SK-N-SH treated with all-trans-retinoic acid at 6 μM for 48 hours (cell line): ENCODE measurements at regions not wholly inside any gene's neighbourhood (a gene's known extent, or its start where the extent isn't known, plus 50 kb on each side); places are given as distances from the start of the nearest gene placed in this dataset.

Experiments used
- ATAC-seq: fragments of 200-7000 bp; cut with Tn5 transposase; 3 replicates; pipeline ENCODE4 v1.9.1; 2020; ENCODE audit warnings: mild to moderate bottlenecking, moderate library complexity
- ARNTL ChIP-seq: fragments of 450-650 bp; formaldehyde crosslinking; IDR thresholded peaks from 2 replicates; pipeline ENCODE4 v1.5.0; 2020; ENCODE audit warnings: low read depth, mild to moderate bottlenecking, moderate library complexity, borderline replicate concordance
- BACH2 ChIP-seq: fragments of 250-450 bp; sonication (Bioruptor Pico); IDR thresholded peaks from 2 replicates; pipeline ENCODE4 v1.9.0; 2021; ENCODE audit warnings: mild to moderate bottlenecking, borderline replicate concordance
- CSDC2 ChIP-seq: fragments of 250-450 bp; sonication (Bioruptor Pico); IDR thresholded peaks from 2 replicates; pipeline ENCODE4 v1.5.0; 2020; ENCODE audit warnings: mild to moderate bottlenecking, moderate library complexity
- ESRRG ChIP-seq: fragments of 250-450 bp; sonication (Bioruptor Pico); IDR thresholded peaks from 2 replicates; pipeline ENCODE4 v1.6.1; 2021; ENCODE audit warnings: mild to moderate bottlenecking
- GLIS3 ChIP-seq: fragments of 250-450 bp; sonication (Bioruptor Pico); IDR thresholded peaks from 2 replicates; pipeline ENCODE4 v1.5.0; 2020; ENCODE audit warnings: mild to moderate bottlenecking, moderate library complexity
- ISL1 ChIP-seq: fragments of 250-450 bp; sonication (Bioruptor Pico); IDR thresholded peaks from 2 replicates; pipeline ENCODE4 v2.1.2; 2022; ENCODE audit warnings: mild to moderate bottlenecking, moderate library complexity
- OSR1 ChIP-seq: fragments of 250-450 bp; sonication (Bioruptor Pico); IDR thresholded peaks from 2 replicates; pipeline ENCODE4 v1.8.0; 2022; ENCODE audit warnings: moderate library complexity, mild to moderate bottlenecking, inconsistent platforms
- RARB ChIP-seq: fragments of 250-450 bp; sonication (Bioruptor Pico); IDR thresholded peaks from 2 replicates; pipeline ENCODE4 v1.8.0; 2021; ENCODE audit warnings: mild to moderate bottlenecking, moderate library complexity
- SNAI2 ChIP-seq: fragments of 250-450 bp; sonication (Bioruptor Pico); IDR thresholded peaks from 2 replicates; pipeline ENCODE4 v1.5.0; 2020; ENCODE audit warnings: mild to moderate bottlenecking, moderate library complexity
- TCF4 ChIP-seq: fragments of 250-450 bp; sonication (Bioruptor Pico); IDR thresholded peaks from 2 replicates; pipeline ENCODE4 v1.8.0; 2021; ENCODE audit warnings: mild to moderate bottlenecking, moderate library complexity, borderline replicate concordance
- TOX ChIP-seq: fragments of 250-450 bp; sonication (Bioruptor Pico); IDR thresholded peaks from 2 replicates; pipeline ENCODE4 v1.8.0; 2021; ENCODE audit warnings: mild to moderate bottlenecking, moderate library complexity, borderline replicate concordance
- ZC3H10 ChIP-seq: fragments of 250-450 bp; sonication (Bioruptor Pico); IDR thresholded peaks from 2 replicates; pipeline ENCODE4 v1.5.1; 2021; ENCODE audit warnings: mild to moderate bottlenecking, moderate library complexity
- ZFP3 ChIP-seq: fragments of 250-450 bp; sonication (Bioruptor Pico); IDR thresholded peaks from 2 replicates; pipeline ENCODE4 v1.5.0; 2020; ENCODE audit warnings: mild to moderate bottlenecking, moderate library complexity
- ZNF565 ChIP-seq: fragments of 450-650 bp; formaldehyde crosslinking; conservative IDR thresholded peaks from 2 replicates; pipeline ENCODE4 v1.5.0; 2020; ENCODE audit warnings: low read depth, mild to moderate bottlenecking, moderate library complexity
- ZNF8 ChIP-seq: fragments of 450-650 bp; formaldehyde crosslinking; IDR thresholded peaks from 2 replicates; pipeline ENCODE4 v1.5.0; 2020; ENCODE audit warnings: mild to moderate bottlenecking, moderate library complexity
- TF ChIP-seq, protein P1 (sequence below): fragments of 250-450 bp; sonication (Bioruptor Pico); IDR thresholded peaks from 2 replicates; pipeline ENCODE4 v1.5.1; 2021; ENCODE audit warnings: mild to moderate bottlenecking, moderate library complexity
- TF ChIP-seq, protein P2 (sequence below): fragments of 250-450 bp; sonication (Bioruptor Pico); IDR thresholded peaks from 2 replicates; pipeline ENCODE4 v1.8.0; 2021; ENCODE audit warnings: low read depth, mild to moderate bottlenecking, moderate library complexity, borderline replicate concordance
- TF ChIP-seq, protein P3 (sequence below): fragments of 250-450 bp; sonication (Bioruptor Pico); IDR thresholded peaks from 2 replicates; pipeline ENCODE4 v1.5.0; 2020; ENCODE audit warnings: mild to moderate bottlenecking, moderate library complexity
- TF ChIP-seq, protein P4 (sequence below): fragments of 250-450 bp; sonication (Bioruptor Pico); IDR thresholded peaks from 2 replicates; pipeline ENCODE4 v1.5.1; 2020; ENCODE audit warnings: low read depth, mild to moderate bottlenecking, moderate library complexity
- TF ChIP-seq, protein P5 (sequence below): fragments of 250-450 bp; sonication (Bioruptor Pico); IDR thresholded peaks from 2 replicates; pipeline ENCODE4 v1.8.0; 2020; ENCODE audit warnings: mild to moderate bottlenecking, moderate library complexity, borderline replicate concordance

DNA sequence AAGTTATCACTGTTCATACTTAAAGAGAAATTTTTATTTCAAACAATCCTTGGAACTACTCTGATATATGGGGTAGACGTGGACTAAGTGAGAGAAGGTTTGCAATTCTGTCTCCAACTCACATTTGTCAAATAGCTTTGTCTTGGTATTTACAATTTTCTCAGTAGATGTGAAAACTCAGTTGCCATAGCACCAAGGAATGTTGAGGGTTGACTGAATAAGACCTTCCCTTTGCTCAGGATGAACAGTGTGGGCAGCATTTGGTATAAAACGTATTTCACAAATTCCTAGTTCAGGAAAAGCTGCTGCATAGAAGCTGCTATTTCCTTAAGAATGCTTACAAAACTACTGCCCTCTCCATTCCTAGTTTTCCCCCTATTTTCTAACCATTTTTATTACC lies 399.5 kb downstream of the NKX6-1 start:
- TF ChIP-seq GLIS3 (CRISPR knock-in tag) (no peak), ZFP3 (CRISPR knock-in tag) (no peak), TCF4 (CRISPR knock-in tag) (no peak), BACH2 (no peak)
- TF ChIP-seq, protein P1, sequence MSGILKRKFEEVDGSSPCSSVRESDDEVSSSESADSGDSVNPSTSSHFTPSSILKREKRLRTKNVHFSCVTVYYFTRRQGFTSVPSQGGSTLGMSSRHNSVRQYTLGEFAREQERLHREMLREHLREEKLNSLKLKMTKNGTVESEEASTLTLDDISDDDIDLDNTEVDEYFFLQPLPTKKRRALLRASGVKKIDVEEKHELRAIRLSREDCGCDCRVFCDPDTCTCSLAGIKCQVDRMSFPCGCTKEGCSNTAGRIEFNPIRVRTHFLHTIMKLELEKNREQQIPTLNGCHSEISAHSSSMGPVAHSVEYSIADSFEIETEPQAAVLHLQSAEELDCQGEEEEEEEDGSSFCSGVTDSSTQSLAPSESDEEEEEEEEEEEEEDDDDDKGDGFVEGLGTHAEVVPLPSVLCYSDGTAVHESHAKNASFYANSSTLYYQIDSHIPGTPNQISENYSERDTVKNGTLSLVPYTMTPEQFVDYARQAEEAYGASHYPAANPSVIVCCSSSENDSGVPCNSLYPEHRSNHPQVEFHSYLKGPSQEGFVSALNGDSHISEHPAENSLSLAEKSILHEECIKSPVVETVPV (CRISPR knock-in tag), result no peak
- TF ChIP-seq, all 23 proteins: peak for 0
- ATAC-seq, result no peak

DNA sequence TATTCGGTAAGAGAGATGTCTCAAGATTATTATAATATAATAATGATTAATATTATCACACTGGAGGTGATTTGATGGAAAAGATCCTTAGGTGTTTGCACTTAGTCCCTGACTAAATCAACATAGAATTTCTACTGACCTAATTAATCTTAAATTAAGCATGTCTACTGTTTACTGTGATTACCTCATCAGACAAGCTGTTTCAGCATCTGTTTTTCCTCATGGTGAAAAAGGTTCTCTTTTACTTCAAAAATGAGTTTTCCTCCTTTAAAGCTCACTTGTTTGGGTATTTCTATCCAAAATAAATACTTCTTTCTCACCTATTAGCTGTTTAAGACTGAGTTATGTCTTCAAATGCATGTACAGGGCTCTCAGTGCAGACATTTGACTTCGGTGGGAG lies 407.8 kb downstream of the NKX6-1 start:
- TF ChIP-seq RARB (CRISPR knock-in tag) (no peak), SNAI2 (CRISPR knock-in tag) (no peak), ZNF8 (CRISPR knock-in tag) (no peak), ARNTL (CRISPR knock-in tag) (no peak), ESRRG (CRISPR knock-in tag) (no peak), TOX (CRISPR knock-in tag) (no peak), ZC3H10 (CRISPR knock-in tag) (no peak), OSR1 (CRISPR knock-in tag) (no peak), ZFP3 (CRISPR knock-in tag) (no peak), GLIS3 (CRISPR knock-in tag) (no peak), CSDC2 (no peak), BACH2 (no peak)
- no peak for ATAC-seq

DNA sequence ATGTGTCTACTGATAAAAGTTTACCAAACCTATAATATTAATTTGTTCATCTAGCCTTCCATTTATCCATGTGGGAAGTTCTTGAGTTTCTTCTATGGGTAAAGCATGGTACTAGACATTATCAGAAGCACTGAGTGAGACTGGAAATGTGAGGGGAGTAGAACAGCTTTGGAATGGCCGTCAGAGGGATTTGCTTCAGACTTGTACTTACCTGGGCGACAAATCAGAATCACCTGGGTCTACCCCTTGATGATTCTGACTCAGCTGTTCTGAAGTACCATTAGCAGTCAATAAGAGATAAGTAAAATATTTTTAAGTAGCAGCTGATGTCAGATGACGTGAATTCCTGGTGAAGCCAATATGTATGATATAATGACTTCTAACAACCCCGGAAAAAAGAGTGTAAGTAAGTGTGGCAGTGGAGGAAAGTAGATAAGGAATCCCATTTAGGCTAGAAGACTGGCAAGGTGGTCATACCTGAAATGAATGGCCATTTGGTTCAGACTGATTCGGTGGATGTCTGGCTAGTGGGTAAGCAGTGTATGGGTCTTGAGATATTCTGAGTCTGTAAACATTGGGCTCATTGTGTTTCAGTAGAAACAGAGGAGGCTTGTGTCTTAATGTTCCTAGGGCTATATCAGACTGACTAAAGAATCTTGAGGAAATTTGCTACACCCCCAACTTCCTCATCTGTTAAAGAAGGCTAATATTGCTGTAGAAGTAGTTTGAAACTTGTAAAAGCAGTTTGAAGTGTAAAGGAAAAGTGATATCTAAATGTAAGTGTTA lies 409.2 kb downstream of the NKX6-1 start:
- TF ChIP-seq ARNTL (CRISPR knock-in tag), result no peak
- TF ChIP-seq OSR1 (CRISPR knock-in tag), result no peak
- ATAC-seq, result no peak

DNA sequence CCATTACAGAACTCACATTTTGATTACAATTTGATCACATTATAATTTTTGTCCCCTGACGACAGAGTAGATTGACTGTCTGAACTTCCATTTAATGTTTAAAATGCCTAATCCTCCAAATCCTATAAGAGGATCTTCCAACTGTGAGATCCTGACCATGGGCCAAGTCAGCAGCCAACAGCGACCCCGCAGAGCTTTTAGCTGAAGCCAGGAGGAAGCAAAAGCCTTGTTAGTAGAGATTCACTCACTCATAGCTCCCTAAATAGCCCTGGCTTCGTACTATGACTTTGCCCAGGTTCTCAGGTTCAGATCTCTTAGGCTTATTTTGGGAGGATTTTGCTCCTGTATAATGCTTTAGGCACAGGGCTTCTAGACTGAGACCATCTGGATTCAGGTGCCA lies 413.1 kb downstream of the NKX6-1 start:
- ATAC-seq, result no peak

DNA sequence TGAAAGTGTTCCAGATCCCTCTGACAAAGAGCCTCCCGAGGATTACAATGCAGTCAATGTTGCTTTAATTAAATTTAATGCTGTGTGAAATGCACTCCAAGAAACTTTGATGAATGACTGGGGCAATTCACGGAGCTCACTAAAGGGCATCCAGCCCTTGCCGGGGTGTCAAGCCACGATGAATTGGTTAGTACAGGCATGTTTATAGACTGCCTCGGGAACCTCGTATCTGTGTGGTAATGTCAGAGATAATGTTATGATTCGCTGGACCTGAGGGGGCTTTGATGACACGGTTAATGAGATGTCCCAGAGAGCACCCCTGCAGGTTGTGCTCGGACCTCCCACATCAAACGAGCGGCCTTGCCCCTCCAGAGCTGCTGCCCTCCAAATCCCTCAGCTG lies 428.8 kb downstream of the NKX6-1 start:
- ATAC-seq, result no peak

More for the DNA sequence above, 413.1 kb downstream of the NKX6-1 start:
- no peak for TF ChIP-seq ISL1 (CRISPR knock-in tag)
- TF ChIP-seq ZNF8 (CRISPR knock-in tag), result no peak

DNA sequence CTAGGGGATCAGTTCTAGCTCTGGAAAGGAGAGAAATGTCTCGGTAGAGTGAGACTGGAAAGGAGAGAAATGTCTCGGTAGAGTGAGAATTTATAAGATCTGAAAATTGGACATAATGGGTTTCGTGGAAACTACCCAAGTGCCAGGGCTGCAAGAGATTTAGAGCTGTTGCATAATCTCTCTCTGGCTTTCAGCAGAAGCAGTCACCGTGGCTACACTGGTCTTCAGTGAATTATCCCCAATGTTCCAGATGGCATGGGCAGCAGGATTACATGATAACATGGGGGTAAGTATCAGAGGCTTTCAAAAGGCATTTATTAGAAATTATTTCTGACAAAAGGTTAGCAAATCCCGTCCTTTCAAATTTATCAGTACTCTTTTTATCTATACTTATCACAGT lies 435.5 kb downstream of the NKX6-1 start:
- no peak for ATAC-seq
- TF ChIP-seq, protein P2, sequence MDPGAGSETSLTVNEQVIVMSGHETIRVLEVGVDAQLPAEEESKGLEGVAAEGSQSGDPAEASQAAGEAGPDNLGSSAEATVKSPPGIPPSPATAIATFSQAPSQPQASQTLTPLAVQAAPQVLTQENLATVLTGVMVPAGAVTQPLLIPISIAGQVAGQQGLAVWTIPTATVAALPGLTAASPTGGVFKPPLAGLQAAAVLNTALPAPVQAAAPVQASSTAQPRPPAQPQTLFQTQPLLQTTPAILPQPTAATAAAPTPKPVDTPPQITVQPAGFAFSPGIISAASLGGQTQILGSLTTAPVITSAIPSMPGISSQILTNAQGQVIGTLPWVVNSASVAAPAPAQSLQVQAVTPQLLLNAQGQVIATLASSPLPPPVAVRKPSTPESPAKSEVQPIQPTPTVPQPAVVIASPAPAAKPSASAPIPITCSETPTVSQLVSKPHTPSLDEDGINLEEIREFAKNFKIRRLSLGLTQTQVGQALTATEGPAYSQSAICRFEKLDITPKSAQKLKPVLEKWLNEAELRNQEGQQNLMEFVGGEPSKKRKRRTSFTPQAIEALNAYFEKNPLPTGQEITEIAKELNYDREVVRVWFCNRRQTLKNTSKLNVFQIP (CRISPR knock-in tag), result no peak
- TF ChIP-seq CSDC2 (no peak), OSR1 (CRISPR knock-in tag) (no peak), SNAI2 (CRISPR knock-in tag) (no peak)
- TF ChIP-seq, protein P3, sequence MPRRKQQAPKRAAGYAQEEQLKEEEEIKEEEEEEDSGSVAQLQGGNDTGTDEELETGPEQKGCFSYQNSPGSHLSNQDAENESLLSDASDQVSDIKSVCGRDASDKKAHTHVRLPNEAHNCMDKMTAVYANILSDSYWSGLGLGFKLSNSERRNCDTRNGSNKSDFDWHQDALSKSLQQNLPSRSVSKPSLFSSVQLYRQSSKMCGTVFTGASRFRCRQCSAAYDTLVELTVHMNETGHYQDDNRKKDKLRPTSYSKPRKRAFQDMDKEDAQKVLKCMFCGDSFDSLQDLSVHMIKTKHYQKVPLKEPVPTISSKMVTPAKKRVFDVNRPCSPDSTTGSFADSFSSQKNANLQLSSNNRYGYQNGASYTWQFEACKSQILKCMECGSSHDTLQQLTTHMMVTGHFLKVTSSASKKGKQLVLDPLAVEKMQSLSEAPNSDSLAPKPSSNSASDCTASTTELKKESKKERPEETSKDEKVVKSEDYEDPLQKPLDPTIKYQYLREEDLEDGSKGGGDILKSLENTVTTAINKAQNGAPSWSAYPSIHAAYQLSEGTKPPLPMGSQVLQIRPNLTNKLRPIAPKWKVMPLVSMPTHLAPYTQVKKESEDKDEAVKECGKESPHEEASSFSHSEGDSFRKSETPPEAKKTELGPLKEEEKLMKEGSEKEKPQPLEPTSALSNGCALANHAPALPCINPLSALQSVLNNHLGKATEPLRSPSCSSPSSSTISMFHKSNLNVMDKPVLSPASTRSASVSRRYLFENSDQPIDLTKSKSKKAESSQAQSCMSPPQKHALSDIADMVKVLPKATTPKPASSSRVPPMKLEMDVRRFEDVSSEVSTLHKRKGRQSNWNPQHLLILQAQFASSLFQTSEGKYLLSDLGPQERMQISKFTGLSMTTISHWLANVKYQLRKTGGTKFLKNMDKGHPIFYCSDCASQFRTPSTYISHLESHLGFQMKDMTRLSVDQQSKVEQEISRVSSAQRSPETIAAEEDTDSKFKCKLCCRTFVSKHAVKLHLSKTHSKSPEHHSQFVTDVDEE, result no peak
- TF ChIP-seq, protein P4, sequence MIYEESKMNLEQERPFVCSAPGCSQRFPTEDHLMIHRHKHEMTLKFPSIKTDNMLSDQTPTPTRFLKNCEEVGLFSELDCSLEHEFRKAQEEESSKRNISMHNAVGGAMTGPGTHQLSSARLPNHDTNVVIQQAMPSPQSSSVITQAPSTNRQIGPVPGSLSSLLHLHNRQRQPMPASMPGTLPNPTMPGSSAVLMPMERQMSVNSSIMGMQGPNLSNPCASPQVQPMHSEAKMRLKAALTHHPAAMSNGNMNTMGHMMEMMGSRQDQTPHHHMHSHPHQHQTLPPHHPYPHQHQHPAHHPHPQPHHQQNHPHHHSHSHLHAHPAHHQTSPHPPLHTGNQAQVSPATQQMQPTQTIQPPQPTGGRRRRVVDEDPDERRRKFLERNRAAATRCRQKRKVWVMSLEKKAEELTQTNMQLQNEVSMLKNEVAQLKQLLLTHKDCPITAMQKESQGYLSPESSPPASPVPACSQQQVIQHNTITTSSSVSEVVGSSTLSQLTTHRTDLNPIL, result no peak

More for the DNA sequence above, 428.8 kb downstream of the NKX6-1 start:
- TF ChIP-seq ZC3H10 (CRISPR knock-in tag) (no peak), BACH2 (no peak), TOX (CRISPR knock-in tag) (no peak), ZNF565 (CRISPR knock-in tag) (no peak), ESRRG (CRISPR knock-in tag) (no peak)
- TF ChIP-seq, protein P5, sequence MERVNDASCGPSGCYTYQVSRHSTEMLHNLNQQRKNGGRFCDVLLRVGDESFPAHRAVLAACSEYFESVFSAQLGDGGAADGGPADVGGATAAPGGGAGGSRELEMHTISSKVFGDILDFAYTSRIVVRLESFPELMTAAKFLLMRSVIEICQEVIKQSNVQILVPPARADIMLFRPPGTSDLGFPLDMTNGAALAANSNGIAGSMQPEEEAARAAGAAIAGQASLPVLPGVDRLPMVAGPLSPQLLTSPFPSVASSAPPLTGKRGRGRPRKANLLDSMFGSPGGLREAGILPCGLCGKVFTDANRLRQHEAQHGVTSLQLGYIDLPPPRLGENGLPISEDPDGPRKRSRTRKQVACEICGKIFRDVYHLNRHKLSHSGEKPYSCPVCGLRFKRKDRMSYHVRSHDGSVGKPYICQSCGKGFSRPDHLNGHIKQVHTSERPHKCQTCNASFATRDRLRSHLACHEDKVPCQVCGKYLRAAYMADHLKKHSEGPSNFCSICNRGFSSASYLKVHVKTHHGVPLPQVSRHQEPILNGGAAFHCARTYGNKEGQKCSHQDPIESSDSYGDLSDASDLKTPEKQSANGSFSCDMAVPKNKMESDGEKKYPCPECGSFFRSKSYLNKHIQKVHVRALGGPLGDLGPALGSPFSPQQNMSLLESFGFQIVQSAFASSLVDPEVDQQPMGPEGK (CRISPR knock-in tag), result no peak
- TF ChIP-seq, protein P2 (CRISPR knock-in tag), result no peak
- TF ChIP-seq, all 23 proteins: peak for 0
